NOMO-1 (cell line): ENCODE measurements at regions not wholly inside any gene's neighbourhood (a gene's known extent, or its start where the extent isn't known, plus 50 kb on each side); places are given as distances from the start of the nearest gene placed in this dataset.
"Not testable (repeated sequence)": the region's sequence is repeated elsewhere in the genome, so short reads cannot be mapped to it uniquely, and the experiment has no call there.

Experiments used
- DNase-seq, 2 experiments: peaks; one replicate each; lab custom pipeline; 2025; ENCODE audit not compliant: unreplicated experiment in 2 of 2; lab: John Stamatoyannopoulos, UW

GRCh38 chr17:71632328-71632727, 488.5 kb upstream of the SOX9 start:
- no peak for DNase-seq

- DNase-seq = no peak
These were observed 487.4 kb upstream of the SOX9 start for GRCh38 chr17:71633391-71633849.

GRCh38 chr17:71634376-71634775, 486.4 kb upstream of the SOX9 start:
- no peak for DNase-seq

GRCh38 chr17:71635187-71635586, 485.6 kb upstream of the SOX9 start:
- DNase-seq = no peak

- DNase-seq = no peak
These were observed 484.2 kb upstream of the SOX9 start for GRCh38 chr17:71636644-71637043.

- no peak for DNase-seq
These were observed 482.2 kb upstream of the SOX9 start for GRCh38 chr17:71638668-71639067.

GRCh38 chr17:71639865-71640264, 481.0 kb upstream of the SOX9 start:
- DNase-seq = no peak

GRCh38 chr17:71646890-71647289, 473.9 kb upstream of the SOX9 start:
- DNase-seq = not testable (repeated sequence)

- DNase-seq = not testable (repeated sequence)
These were observed 472.5 kb upstream of the SOX9 start for GRCh38 chr17:71648342-71648741.

- no peak for DNase-seq
These were observed 470.9 kb upstream of the SOX9 start for GRCh38 chr17:71649941-71650350.

- DNase-seq = no peak
These were observed 465.3 kb upstream of the SOX9 start for GRCh38 chr17:71655542-71655941.

- DNase-seq = no peak
These were observed 463.6 kb upstream of the SOX9 start for GRCh38 chr17:71656964-71657858.

- no peak for DNase-seq
These were observed 461.8 kb upstream of the SOX9 start for GRCh38 chr17:71658996-71659395.

- DNase-seq = no peak
These were observed 456.0 kb upstream of the SOX9 start for GRCh38 chr17:71664861-71665260.

- DNase-seq = no peak
These were observed 454.8 kb upstream of the SOX9 start for GRCh38 chr17:71666047-71666446.

GRCh38 chr17:71667661-71668060, 453.2 kb upstream of the SOX9 start:
- DNase-seq = no peak

- DNase-seq = no peak
These were observed 452.0 kb upstream of the SOX9 start for GRCh38 chr17:71668807-71669206.

- no peak for DNase-seq
These were observed 443.4 kb upstream of the SOX9 start for GRCh38 chr17:71677439-71677838.

- DNase-seq = no peak
These were observed 441.0 kb upstream of the SOX9 start for GRCh38 chr17:71679832-71680231.

GRCh38 chr17:71681427-71682173, 439.2 kb upstream of the SOX9 start:
- no peak for DNase-seq

- no peak for DNase-seq
These were observed 438.7 kb upstream of the SOX9 start for GRCh38 chr17:71682174-71682494.

- no peak for DNase-seq
These were observed 431.0 kb upstream of the SOX9 start for GRCh38 chr17:71689782-71690181.
